T-helper 2 cell treated with Interferon-gamma antibody and Interleukin-4, amounts not matched to agents 5 μg/mL and 100 μg/mL, for 36 hours (primary cell): ENCODE measurements at regions not wholly inside any gene's neighbourhood (a gene's known extent, or its start where the extent isn't known, plus 50 kb on each side); places are given as distances from the start of the nearest gene placed in this dataset.
"Not testable (repeated sequence)": the region's sequence is repeated elsewhere in the genome, so short reads cannot be mapped to it uniquely, and the experiment has no call there.

Source experiments
- DNase-seq: peaks from one replicate; pipeline ENCODE4 v3.0.0; 2021; ENCODE audit warnings: low spot score
- H3K27ac Mint-ChIP-seq: one replicate; pipeline ENCODE4 v1.8.0; 2021; ENCODE audit warnings: mild to moderate bottlenecking, mixed read lengths
- H3K27me3 Mint-ChIP-seq: one replicate; pipeline ENCODE4 v1.8.0; 2021; ENCODE audit warnings: low read depth, mixed read lengths
- H3K36me3 Mint-ChIP-seq: one replicate; pipeline ENCODE4 v1.8.0; 2021; ENCODE audit warnings: low read depth, mixed read lengths
- H3K4me1 Mint-ChIP-seq: one replicate; pipeline ENCODE4 v1.8.0; 2021; ENCODE audit warnings: low read depth, mixed read lengths
- H3K4me3 Mint-ChIP-seq: one replicate; pipeline ENCODE4 v1.8.0; 2022; ENCODE audit warnings: mild to moderate bottlenecking, moderate library complexity, mixed read lengths
- H3K9me3 Mint-ChIP-seq: one replicate; pipeline ENCODE4 v1.8.0; 2021; ENCODE audit warnings: mixed read lengths

GRCh38 chr21:28421716-28422524 is 570.8 kb downstream of the LTN1 start:
- no peak overlapping the region for H3K4me3 Mint-ChIP-seq
- no peaks in the 10 kb centered on the region for H3K27me3 Mint-ChIP-seq
- no peak overlapping the region for H3K27ac Mint-ChIP-seq
- H3K4me1 Mint-ChIP-seq: no peaks in the 10 kb centered on the region
- H3K36me3 Mint-ChIP-seq: no peaks in the 10 kb centered on the region
- H3K9me3 Mint-ChIP-seq: no peaks in the 10 kb centered on the region
- DNase-seq: no peak

- DNase-seq: no peak
- Mint-ChIP-seq H3K4me1 (no peaks in the 10 kb centered on the region), H3K9me3 (no peaks in the 10 kb centered on the region), H3K36me3 (no peaks in the 10 kb centered on the region), H3K4me3 (no peak overlapping the region), H3K27ac (no peak overlapping the region), H3K27me3 (no peaks in the 10 kb centered on the region)
Measured at GRCh38 chr21:28419811-28420210, 572.9 kb downstream of the LTN1 start.

GRCh38 chr21:28418726-28419514 is 573.8 kb downstream of the LTN1 start:
- Mint-ChIP-seq H3K36me3 (no peaks in the 10 kb centered on the region), H3K4me3 (no peak overlapping the region), H3K27ac (no peak overlapping the region), H3K9me3 (no peaks in the 10 kb centered on the region), H3K27me3 (no peaks in the 10 kb centered on the region), H3K4me1 (no peaks in the 10 kb centered on the region)
- DNase-seq: no peak

GRCh38 chr21:28410256-28410655 is 582.4 kb downstream of the LTN1 start:
- no peak for DNase-seq
- H3K4me1 Mint-ChIP-seq: no peaks in the 10 kb centered on the region

GRCh38 chr21:28402616-28402989 is 590.1 kb downstream of the LTN1 start:
- Mint-ChIP-seq H3K27me3 (no peaks in the 10 kb centered on the region), H3K4me3 (no peak overlapping the region), H3K27ac (no peak overlapping the region), H3K4me1 (no peaks in the 10 kb centered on the region), H3K9me3 (no peaks in the 10 kb centered on the region), H3K36me3 (no peaks in the 10 kb centered on the region)
- no peak for DNase-seq

More at GRCh38 chr21:28410256-28410655, 582.4 kb downstream of the LTN1 start:
- H3K36me3 Mint-ChIP-seq: no peaks in the 10 kb centered on the region
- H3K9me3 Mint-ChIP-seq: no peaks in the 10 kb centered on the region
- H3K4me3 Mint-ChIP-seq: no peak overlapping the region
- no peaks in the 10 kb centered on the region for H3K27me3 Mint-ChIP-seq
- H3K27ac Mint-ChIP-seq: no peak overlapping the region

GRCh38 chr21:28397040-28397439 is 595.6 kb downstream of the LTN1 start:
- Mint-ChIP-seq H3K4me1 (no peaks in the 10 kb centered on the region), H3K27ac (no peak overlapping the region), H3K36me3 (no peaks in the 10 kb centered on the region), H3K4me3 (no peak overlapping the region), H3K9me3 (peaks cover 5% of the 10 kb centered on the region), H3K27me3 (no peaks in the 10 kb centered on the region)
- no peak for DNase-seq

- Mint-ChIP-seq H3K4me1 (no peaks in the 10 kb centered on the region), H3K9me3 (peaks cover 5% of the 10 kb centered on the region), H3K27me3 (no peaks in the 10 kb centered on the region), H3K36me3 (no peaks in the 10 kb centered on the region), H3K27ac (no peak overlapping the region), H3K4me3 (no peak overlapping the region)
- no peak for DNase-seq
Measured at GRCh38 chr21:28396421-28396820, 596.3 kb downstream of the LTN1 start.

- DNase-seq: no peak
- Mint-ChIP-seq H3K9me3 (peaks cover 5% of the 10 kb centered on the region), H3K36me3 (no peaks in the 10 kb centered on the region), H3K4me1 (no peaks in the 10 kb centered on the region), H3K27me3 (no peaks in the 10 kb centered on the region), H3K27ac (no peak overlapping the region), H3K4me3 (no peak overlapping the region)
Measured at GRCh38 chr21:28393279-28393678, 599.4 kb downstream of the LTN1 start.

GRCh38 chr21:28391938-28392849 is 600.5 kb downstream of the LTN1 start:
- Mint-ChIP-seq H3K4me1 (no peaks in the 10 kb centered on the region), H3K27ac (no peak overlapping the region), H3K36me3 (no peaks in the 10 kb centered on the region), H3K27me3 (no peaks in the 10 kb centered on the region), H3K4me3 (no peak overlapping the region), H3K9me3 (peaks cover 5% of the 10 kb centered on the region)
- no peak for DNase-seq

GRCh38 chr21:28387220-28387619 is 605.5 kb downstream of the LTN1 start:
- Mint-ChIP-seq H3K27ac (no peak overlapping the region), H3K36me3 (no peaks in the 10 kb centered on the region), H3K27me3 (no peaks in the 10 kb centered on the region), H3K9me3 (no peaks in the 10 kb centered on the region), H3K4me3 (no peak overlapping the region), H3K4me1 (no peaks in the 10 kb centered on the region)
- DNase-seq: no peak

GRCh38 chr21:28385845-28386244 is 606.8 kb downstream of the LTN1 start:
- Mint-ChIP-seq H3K27me3 (no peaks in the 10 kb centered on the region), H3K4me1 (no peaks in the 10 kb centered on the region), H3K36me3 (no peaks in the 10 kb centered on the region), H3K4me3 (no peak overlapping the region), H3K9me3 (no peaks in the 10 kb centered on the region), H3K27ac (no peak overlapping the region)
- DNase-seq: no peak

- not testable (repeated sequence) for H3K4me1 Mint-ChIP-seq, H3K27ac Mint-ChIP-seq, H3K9me3 Mint-ChIP-seq, H3K27me3 Mint-ChIP-seq, H3K4me3 Mint-ChIP-seq, H3K36me3 Mint-ChIP-seq, DNase-seq
Measured at GRCh38 chr21:28381000-28381745, 611.5 kb downstream of the LTN1 start.

GRCh38 chr21:28380241-28380640 is 612.4 kb downstream of the LTN1 start:
- Mint-ChIP-seq H3K27ac (no peak overlapping the region), H3K36me3 (no peaks in the 10 kb centered on the region), H3K4me3 (no peak overlapping the region), H3K9me3 (no peaks in the 10 kb centered on the region), H3K27me3 (no peaks in the 10 kb centered on the region), H3K4me1 (no peaks in the 10 kb centered on the region)
- DNase-seq: no peak
